Caki2 (cell line): ENCODE measurements at regions not wholly inside any gene's neighbourhood (a gene's known extent, or its start where the extent isn't known, plus 50 kb on each side); places are given as distances from the start of the nearest gene placed in this dataset.
"Not testable (repeated sequence)": the region's sequence is repeated elsewhere in the genome, so short reads cannot be mapped to it uniquely, and the experiment has no call there.

Experiments
- DNase-seq: peaks from one replicate; pipeline ENCODE4 v3.0.0-alpha.2; 2015; ENCODE audit warnings: low read depth
- in situ Hi-C: cut with HindIII; loops from 2 replicates; pipeline ENCODE4 v1.10.0; 2016; ENCODE audit warnings: low sequenced_read_pairs, low pct_unique_long_range_greater_than_20kb, mixed read lengths

DNA sequence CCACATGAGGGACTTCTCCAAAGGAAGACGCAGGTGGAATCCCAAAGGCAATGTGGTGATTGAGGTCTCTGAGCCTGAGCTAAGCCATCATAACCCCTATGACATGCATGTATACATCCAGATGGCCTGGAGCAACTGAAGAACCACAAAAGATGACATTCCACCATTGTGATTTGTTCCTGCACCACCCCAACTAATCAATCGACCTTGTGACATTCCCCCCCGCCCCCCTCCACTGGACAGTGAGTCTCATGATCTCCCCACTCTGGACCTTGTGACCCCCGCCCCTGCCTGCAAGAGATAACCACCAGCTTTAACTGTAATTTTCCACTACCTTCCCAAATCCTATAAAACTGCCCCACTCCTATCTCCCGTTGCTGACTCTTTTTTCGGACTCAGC lies 87.9 kb downstream of the VCPKMT start:
- in situ Hi-C loops, result no loop called here
- DNase-seq, result no peak

DNA sequence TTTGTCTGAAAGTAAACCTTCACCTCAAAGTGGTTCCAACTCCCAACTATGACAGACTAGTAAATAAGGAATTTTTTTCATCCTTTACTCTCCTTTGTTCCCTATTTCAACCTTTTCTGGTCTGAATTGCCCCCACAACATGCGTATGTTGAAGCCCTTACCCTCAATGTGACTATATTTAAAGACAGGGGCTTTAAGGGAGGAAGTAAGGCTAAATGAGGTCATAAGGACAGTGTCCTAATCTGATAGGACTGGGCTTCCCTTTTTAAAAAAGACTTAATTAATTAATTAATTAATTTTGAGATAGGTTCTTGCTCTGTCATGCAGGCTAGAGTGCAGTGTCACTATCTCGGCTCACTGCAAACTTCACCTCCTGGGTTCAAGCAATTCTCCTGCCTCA lies 86.3 kb downstream of the VCPKMT start:
- DNase-seq, result no peak
- in situ Hi-C loops, result no loop called here

DNA sequence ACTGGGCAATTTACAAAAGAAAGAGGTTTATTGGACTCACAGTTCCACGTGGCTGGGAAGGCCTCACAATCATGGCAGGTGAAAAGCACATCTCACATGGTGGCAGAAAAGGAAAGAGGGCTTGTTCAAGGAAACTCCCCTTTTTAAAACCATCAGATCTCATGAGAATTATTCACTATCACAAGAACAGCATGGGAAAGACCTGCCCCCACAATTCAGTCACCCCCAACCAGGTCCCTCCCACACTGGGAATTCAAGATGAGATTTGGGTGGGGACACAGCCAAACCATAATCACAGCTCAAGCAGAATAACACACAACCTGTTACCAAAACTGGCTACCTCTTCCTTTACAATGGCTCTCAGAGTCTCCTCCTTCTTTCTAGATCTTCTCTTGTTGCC lies 85.5 kb downstream of the VCPKMT start:
- DNase-seq, in situ Hi-C loops: not testable (repeated sequence)

DNA sequence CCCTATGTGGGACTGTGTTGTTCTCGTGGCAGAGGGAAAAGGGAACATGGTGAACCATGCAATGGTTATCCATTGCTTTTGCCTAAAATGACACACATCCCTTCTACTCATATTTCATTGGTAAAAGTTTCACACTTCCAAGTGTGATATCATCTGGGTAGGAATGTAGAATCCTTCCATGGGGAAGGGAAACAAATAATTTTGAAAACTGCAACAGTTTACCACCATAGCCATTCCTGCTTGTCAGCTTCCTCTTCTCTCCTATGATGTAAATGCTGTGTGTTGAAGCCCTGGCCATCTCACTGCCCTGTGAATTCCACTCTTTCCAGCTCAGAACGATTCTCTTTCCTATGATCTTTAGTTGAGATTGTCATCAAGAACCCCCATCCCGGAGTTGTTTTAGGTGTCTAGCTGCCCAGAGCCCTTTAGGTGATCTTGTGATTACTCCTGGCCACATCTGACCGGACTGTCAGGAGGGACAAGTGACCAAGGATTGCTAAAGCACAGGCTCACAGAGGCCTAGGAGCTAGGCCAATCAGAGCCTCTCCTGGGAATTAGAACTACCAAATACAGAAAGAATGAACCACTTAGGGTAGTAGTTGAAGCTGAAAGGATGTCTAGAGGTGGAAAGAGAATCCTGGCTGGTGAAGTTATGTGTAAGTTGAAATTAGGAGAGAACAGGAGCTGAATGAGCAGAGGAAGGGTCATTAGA lies 84.6 kb downstream of the VCPKMT start:
- in situ Hi-C loops, result no loop called here
- no peak for DNase-seq

DNA sequence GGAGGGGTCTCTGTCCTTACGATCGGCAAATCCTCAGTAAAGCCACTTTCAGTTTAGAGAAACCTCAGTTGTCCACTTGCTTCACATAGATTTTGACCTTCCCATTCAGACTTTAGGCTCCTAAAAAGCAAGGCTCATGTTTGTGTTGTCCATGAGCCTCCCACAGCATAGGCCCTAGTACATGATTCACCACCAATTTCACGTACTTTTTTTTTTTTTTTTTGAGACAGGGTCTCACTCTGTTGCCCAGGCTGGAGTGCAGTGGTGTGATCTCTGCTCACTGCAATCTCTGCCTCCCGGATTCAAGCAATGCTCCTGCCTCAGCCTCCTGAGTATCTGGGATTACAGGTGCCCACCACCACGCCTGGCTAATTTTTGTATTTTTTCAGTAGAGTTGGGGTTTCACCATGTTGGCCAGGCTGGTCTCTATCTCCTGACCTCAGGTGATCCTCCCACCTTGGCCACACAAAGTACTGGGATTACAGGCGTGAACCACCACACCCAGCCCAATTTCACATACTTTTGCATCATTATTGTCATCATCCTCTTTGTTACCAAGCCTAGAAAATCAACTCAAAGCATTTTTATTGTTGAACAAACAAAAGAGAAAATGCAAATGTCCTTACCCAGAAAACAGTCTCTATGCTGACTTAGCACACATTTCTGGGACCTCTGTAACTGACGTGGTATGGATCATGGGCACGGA lies 83.8 kb downstream of the VCPKMT start:
- DNase-seq, in situ Hi-C loops: not testable (repeated sequence)

DNA sequence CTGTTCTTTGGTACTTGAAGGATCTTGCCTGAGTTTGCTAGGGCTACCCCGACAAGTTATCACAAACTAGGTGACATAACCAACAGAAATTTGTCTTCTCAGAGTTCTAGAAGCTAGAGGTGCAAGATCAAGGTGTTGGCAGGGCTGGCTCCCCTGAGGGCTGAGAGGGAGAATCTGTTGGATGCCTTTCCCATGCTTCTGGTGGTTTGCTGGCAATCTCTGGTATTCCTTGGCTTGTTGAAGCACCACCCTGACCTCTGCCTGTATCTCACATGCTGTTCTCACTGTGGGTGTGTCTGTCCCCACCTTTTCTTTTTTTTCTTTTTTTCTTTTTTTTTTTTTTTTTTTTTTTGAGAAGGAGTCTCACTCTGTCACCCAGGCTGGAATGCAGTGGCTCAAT lies 81.2 kb downstream of the VCPKMT start:
- in situ Hi-C loops, result no loop called here
- DNase-seq, result no peak

DNA sequence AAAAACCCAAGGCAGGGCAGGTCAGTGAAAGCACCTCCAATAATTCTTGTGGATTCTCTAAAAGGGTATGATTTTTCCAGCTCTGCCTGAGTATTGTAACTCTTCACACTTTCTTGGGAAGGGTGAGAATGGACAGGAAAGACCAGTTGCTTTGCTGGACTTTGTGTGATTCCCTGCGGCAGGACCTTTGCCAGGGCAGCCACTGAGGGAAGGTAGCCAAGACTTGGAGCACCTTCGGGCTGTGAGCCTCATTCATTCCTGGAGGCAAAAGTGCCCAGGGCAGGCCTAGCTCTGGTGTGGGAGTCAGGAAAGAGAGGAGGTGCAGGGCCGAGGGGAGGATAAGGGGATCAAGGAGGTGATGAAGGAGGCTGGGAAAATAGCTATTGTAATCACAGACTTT lies 80.2 kb downstream of the VCPKMT start:
- in situ Hi-C loops, result no loop called here
- DNase-seq, result no peak

DNA sequence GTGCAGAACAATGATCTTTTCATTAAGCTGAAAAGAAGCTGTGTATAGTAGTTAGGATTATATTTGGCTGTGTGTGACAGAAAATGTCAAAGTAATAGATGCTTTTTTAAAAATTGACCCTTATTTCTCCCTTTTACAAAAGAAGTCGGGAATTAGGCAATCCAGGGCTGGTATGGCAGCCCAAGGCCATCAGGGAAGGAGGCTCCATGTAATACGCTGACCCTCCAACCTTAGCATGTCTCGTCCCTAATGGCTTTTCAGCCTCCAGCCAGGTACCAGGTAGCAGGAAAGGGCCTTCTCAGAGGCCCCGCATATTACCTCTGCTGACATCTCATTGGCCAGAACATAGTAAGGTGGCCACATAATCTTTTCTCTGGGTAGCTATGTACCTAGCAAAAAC lies 79.7 kb downstream of the VCPKMT start:
- DNase-seq, result no peak
- in situ Hi-C loops, result no loop called here

DNA sequence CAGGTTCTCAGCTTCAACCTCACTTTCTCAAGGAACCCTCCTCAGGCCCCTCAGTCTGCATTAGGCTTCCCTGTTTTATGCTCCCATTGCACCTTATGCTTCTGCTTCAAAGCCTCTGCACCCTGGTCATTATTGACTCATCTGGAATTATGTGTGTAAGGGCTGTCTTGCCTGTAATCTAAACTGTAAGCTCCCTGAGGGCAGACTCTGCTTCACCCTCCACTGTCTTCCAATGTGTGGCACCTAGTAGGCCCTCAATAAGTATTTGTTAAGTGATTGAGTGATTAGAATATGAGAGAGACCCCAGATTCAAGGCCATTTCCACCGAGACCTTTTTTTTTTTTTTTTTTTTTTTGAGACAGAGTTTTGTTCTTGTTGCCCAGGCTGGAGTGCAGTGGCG lies 79.1 kb downstream of the VCPKMT start:
- no peak for DNase-seq
- in situ Hi-C loops, result no loop called here

DNA sequence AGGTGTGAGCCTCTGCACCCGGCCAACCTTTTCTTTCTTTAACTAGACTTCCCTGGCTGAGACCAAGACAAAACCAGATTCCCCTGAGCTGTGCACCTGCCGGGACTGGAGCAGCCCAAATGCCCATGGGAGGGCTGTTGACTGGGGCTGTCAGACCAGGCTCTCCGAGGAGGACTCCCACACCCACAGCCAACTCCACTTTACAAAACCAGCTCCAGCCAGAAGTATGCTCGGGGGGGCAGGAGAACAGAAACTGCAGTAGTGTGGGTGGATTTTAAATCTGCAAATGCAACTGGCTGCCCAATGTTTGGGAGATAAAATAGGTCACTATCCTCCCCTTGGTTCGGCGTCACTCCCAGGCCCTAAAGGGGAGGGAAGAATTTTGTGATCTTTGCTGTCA lies 78.5 kb downstream of the VCPKMT start:
- no peak for DNase-seq
- in situ Hi-C loops, result no loop called here

DNA sequence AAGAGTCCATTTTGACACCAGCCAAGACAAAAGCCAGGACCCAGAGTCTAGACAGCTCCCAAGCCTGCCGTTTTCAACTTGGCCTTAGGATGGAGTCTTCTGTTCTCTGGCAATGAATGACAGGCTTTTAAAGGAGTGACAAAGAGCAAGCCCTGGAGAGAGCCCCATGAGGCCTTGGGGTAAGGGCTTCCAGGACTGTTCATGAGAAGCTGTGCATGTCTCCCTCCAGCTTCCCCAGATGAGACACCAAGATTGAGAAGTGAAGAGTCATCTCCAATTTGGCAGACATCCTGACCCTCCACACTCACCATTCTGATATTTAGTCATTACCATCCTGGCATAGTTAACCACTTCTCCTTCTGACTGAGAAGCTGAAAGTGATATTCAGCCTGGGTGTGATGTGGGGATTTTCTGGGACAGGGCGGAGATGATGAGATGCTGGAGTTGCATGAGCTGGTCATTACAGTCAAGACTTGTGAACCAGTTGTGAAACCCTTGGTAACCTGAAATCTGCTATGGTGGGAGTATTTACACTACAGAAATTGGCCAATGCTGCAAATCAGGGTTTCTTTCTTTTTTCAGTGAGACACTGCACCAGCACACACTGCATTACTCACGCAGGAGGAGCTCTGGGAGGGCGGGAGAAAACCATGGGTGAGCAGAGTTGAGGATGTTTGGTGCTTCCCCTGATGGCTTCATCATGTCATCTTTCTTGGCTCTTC lies 77.8 kb downstream of the VCPKMT start:
- DNase-seq, result peak; percentile 44

DNA sequence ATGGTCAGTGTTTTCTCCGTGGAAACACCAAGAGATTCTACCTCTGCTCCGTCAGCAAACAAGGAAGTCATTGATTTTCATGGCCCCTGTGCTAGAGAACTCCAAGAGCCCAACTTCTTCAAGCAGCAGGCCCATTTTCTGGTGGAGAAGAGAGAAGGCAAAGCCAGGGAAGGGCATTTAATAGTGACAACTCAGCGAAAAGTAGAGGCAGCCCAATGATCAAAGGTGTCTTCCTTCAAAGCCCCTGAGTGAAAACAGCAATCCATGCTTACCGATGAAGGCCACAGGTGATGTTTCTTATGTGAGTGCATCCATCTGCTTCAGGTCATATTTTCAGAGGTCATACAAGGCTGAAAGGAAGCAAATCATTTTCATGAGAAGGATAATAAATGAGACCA lies 77.3 kb downstream of the VCPKMT start:
- DNase-seq, result no peak
- in situ Hi-C loops, result no loop called here

More for the DNA sequence above, 77.8 kb downstream of the VCPKMT start:
- in situ Hi-C loops, result no loop called here

DNA sequence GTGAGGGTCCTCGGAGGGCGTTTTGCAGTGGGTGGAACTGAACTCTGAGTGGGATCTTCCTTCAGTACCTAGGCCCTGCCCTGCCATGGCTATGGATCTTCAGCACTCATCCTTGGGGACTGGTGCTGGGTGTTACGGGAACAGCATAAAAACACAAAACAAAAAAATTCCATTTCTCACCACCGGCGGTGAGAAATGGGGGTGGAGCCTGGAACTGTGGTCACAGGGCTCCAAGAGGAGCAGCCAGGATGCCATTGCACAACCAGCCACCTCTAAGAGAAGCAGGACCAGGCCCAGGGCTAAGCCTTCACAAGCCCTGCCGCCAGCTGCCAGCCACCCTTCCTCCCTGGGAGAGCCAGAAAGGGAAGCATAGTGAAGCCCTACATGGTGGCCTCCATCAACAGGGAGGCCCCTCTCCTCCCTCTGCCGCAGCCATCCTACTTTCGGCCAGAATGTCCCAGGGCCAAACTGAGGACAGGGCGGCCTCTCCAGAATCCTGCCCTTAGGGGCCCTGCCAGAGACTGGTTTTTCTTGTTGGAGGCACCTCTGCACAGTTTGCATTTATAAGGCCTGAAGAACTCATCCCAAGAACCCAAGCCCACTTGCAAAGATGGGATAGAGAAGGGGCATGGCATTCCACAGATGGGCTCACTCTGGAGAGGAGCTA lies 76.5 kb downstream of the VCPKMT start:
- in situ Hi-C loops, result no loop called here
- peak; percentile 42 for DNase-seq

DNA sequence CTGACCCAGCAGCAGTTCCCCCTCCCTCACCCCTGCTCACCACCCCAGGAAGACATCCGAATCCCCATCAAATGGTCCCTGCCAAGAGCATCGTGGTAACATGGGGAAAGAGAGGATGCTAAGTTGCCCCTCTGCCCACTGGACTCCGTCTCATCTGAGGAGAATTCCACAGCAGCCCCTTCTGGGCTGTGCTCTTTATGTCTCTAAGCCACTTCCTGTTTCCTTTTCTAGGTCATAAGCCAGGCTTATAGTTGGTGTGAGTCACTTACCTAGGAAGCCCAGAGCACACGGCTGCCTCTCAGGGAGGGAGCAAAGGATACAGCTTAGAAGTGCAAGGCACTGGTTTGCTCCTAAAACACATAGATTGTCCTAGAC lies 76.0 kb downstream of the VCPKMT start:
- peak; percentile 31 for DNase-seq
- in situ Hi-C loops, result no loop called here

DNA sequence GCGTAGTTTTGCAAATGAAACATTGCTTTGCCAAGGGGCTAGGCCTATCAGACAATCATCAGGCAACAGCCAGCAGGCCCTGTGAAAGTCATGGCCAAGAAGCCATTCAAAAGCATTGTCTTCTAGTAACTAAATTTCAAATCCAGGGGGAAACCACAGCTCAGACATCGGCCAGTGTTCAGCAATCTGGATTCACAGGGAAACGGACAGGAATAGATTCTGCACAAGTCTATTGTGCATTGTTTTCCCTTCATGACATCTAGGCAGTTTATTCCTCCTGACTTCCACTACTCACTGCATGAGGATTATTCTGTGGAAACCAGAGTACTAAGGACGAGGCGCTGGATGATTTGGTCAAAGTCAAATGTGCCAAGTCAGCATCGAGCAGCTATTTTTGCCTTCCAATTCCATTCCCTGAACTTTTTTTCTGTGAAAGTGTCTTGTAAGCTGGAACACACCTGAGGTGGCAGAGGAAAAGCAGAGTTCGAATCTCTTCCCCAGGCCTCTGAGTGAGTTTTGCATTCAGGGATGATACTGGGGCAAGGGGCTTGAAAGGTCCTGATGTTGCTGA lies 75.4 kb downstream of the VCPKMT start:
- in situ Hi-C loops, result no loop called here
- DNase-seq, result no peak

DNA sequence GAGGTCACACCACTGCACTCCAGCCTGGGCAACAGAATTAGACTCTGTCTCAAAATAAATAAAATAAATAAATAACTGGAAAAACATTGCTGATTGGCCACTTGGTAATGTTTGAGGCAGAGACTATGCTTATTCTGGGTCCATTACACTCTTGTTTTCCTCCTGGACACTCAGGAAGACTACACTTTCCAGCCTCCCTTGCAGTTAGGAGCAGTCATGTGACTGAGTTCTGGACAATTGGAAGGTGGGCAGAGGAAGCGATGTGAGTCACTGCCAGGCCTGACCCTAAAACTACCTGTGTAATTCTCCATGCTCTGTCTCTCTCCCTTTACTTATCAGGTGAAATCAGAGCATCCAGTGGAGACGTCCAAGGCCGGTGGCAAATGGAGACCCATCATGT lies 74.4 kb downstream of the VCPKMT start:
- no peak for DNase-seq
- in situ Hi-C loops, result no loop called here

DNA sequence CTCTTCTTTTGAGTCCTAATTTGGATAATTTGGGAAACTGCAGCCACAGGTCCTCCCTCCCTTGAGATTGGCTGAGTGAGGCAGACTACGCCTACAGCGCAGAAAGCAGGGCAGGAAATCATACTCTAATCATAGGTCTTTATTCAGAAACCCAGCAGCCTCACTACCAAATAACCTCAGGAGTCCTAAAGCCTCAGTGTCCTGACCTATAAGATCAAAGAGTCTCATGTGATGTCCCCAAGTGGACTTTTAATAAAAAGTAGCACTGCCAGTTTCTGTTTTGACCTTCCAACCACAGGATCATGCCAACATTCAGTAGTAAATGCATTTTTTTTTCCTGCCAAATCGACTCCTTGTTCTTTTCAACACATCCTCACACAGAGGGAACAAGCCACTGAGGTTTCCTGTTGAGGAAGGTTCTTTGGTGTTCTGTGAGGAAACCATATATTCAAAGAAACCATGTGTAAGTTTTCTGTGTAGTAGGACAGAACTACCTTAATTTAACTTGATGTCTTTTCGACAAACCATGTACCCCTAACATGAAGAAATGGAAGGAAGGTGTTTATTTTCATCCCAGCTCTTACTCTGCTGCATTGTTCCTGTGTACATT lies 72.2 kb downstream of the VCPKMT start:
- DNase-seq, result no peak
- in situ Hi-C loops, result no loop called here

DNA sequence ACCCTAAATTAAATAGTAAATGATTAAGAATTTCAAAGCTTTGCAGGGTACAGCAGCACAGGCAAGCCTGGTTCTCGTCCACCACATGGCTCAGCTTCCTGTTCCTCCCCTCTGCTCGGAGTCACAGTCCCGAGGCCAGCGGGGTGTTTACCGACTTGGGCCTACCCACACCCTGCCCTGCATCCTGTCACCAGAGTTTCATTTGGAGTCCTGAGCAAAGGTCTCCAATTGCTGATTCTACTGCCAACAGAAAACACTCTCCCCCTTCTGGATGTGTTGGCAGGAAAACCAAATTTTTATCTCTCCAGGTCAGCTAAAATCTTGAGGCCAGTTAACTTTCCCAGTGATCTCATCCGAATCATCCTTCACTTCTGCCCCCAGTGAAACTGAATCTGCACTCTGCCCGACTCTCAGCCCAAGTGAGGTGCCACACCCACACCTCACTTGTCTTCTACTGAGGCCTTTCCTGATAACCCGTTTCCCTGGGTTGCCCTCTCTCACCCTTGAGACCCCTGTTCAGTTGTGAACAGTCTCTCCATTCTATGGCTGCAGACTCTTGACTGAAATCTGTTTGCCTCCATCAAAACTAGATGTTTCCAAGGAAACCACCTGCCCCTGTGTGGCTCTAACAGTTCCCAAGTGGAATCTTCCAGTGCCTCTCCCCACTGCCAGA lies 71.2 kb downstream of the VCPKMT start:
- DNase-seq, result no peak
- in situ Hi-C loops, result no loop called here
